ENCODE measurements at regions not wholly inside any gene's neighbourhood (a gene's known extent, or its start where the extent isn't known, plus 50 kb on each side); places are given as distances from the start of the nearest gene placed in this dataset.

GRCh38 chr3:5431146-5431545 lies 243.6 kb downstream of the EDEM1 start:
- Histone ChIP-seq H3K36me3 (ENCODE audit: low read depth) (no peaks in the 10 kb centered on the region), H3K27me3 (ENCODE audit: insufficient read depth, low read depth) (no peaks in the 10 kb centered on the region), H3K79me2 (ENCODE audit: low read depth) (no peaks in the 10 kb centered on the region), H3F3A (ENCODE audit: insufficient read depth, low read depth) (no peaks in the 10 kb centered on the region), H3K4me1 (replicated peaks; ENCODE audit: insufficient read depth) (no peaks in the 10 kb centered on the region), H3K27ac (no peak overlapping the region), H3K4me3 (no peak overlapping the region), H3K4me2 (no peak overlapping the region), H3K9me2 (ENCODE audit: insufficient read depth) (no peaks in the 10 kb centered on the region), H4K20me1 (ENCODE audit: insufficient read depth) (no peaks in the 10 kb centered on the region), H3K9me3 (ENCODE audit: insufficient read depth, low read depth) (no peaks in the 10 kb centered on the region), H2AFZ (no peak overlapping the region)
- TF ChIP-seq EZH2 (IDR thresholded peaks at IDR 0.05; ENCODE audit: low read depth) (no peak), CTCF (conservative IDR thresholded peaks at IDR 0.05) (no peak)
- no peak for DNase-seq
- ChIA-PET POLR2A (ENCODE audit: unreplicated experiment) (no interaction called here), CTCF (no interaction called here)
- BruUV-seq (replicated peaks) = no TSS peak
- intact Hi-C loops (cut with micrococcal nuclease; ENCODE audit: unreplicated experiment) = no loop called here

- Histone ChIP-seq H2AFZ (no peak overlapping the region), H4K20me1 (ENCODE audit: insufficient read depth) (no peaks in the 10 kb centered on the region), H3K4me3 (no peak overlapping the region), H3K4me1 (replicated peaks; ENCODE audit: insufficient read depth) (no peaks in the 10 kb centered on the region), H3F3A (ENCODE audit: insufficient read depth, low read depth) (no peaks in the 10 kb centered on the region), H3K27ac (no peak overlapping the region), H3K9me2 (ENCODE audit: insufficient read depth) (no peaks in the 10 kb centered on the region), H3K9me3 (ENCODE audit: insufficient read depth, low read depth) (no peaks in the 10 kb centered on the region), H3K27me3 (ENCODE audit: insufficient read depth, low read depth) (no peaks in the 10 kb centered on the region), H3K79me2 (ENCODE audit: low read depth) (no peaks in the 10 kb centered on the region), H3K36me3 (ENCODE audit: low read depth) (no peaks in the 10 kb centered on the region), H3K4me2 (no peak overlapping the region)
- POLR2A ChIA-PET (ENCODE audit: unreplicated experiment) = no interaction called here
- CTCF ChIA-PET = no interaction called here
- no TSS peak for BruUV-seq (replicated peaks)
- intact Hi-C loops (cut with micrococcal nuclease; ENCODE audit: unreplicated experiment) = no loop called here
- DNase-seq = no peak
- no peak for TF ChIP-seq CTCF (conservative IDR thresholded peaks at IDR 0.05)
- no peak for TF ChIP-seq EZH2 (IDR thresholded peaks at IDR 0.05; ENCODE audit: low read depth)
Measured at GRCh38 chr3:5431811-5432378, 244.4 kb downstream of the EDEM1 start.

- Histone ChIP-seq H3K4me3 (no peak overlapping the region), H4K20me1 (ENCODE audit: insufficient read depth) (no peaks in the 10 kb centered on the region), H3K4me2 (no peak overlapping the region), H3K9me3 (ENCODE audit: insufficient read depth, low read depth) (no peaks in the 10 kb centered on the region), H3K27ac (no peak overlapping the region), H3F3A (ENCODE audit: insufficient read depth, low read depth) (no peaks in the 10 kb centered on the region), H3K27me3 (ENCODE audit: insufficient read depth, low read depth) (no peaks in the 10 kb centered on the region), H3K4me1 (replicated peaks; ENCODE audit: insufficient read depth) (no peaks in the 10 kb centered on the region), H3K36me3 (ENCODE audit: low read depth) (no peaks in the 10 kb centered on the region), H3K9me2 (ENCODE audit: insufficient read depth) (no peaks in the 10 kb centered on the region), H2AFZ (no peak overlapping the region), H3K79me2 (ENCODE audit: low read depth) (no peaks in the 10 kb centered on the region)
- ChIA-PET POLR2A (ENCODE audit: unreplicated experiment) (no interaction called here), CTCF (no interaction called here)
- BruUV-seq (replicated peaks) = no TSS peak
- intact Hi-C loops (cut with micrococcal nuclease; ENCODE audit: unreplicated experiment) = no loop called here
- TF ChIP-seq EZH2 (IDR thresholded peaks at IDR 0.05; ENCODE audit: low read depth) (no peak), CTCF (conservative IDR thresholded peaks at IDR 0.05) (no peak)
- no peak for DNase-seq
Measured at GRCh38 chr3:5437296-5437782, 249.8 kb downstream of the EDEM1 start.
